HG03064 (cell line): ENCODE measurements at regions not wholly inside any gene's neighbourhood (a gene's known extent, or its start where the extent isn't known, plus 50 kb on each side); places are given as distances from the start of the nearest gene placed in this dataset.

Experiments
- ATAC-seq: cut with Tn5 transposase; IDR thresholded peaks from one replicate; pipeline ENCODE4 v1.9.1; 2021; ENCODE audit warnings: low read depth; ENCODE audit not compliant: unreplicated experiment

- ATAC-seq, result no peak
Measured at GRCh38 chr13:34422956-34423355, 519.1 kb upstream of the NBEA start.

- no peak for ATAC-seq
Measured at GRCh38 chr13:34425327-34425949, 516.6 kb upstream of the NBEA start.

- ATAC-seq, result no peak
Measured at GRCh38 chr13:34428911-34429310, 513.2 kb upstream of the NBEA start.

GRCh38 chr13:34430294-34430693, 511.8 kb upstream of the NBEA start:
- no peak for ATAC-seq

GRCh38 chr13:34431827-34432581, 510.1 kb upstream of the NBEA start:
- no peak for ATAC-seq

- no peak for ATAC-seq
Measured at GRCh38 chr13:34435338-34435737, 506.7 kb upstream of the NBEA start.

- no peak for ATAC-seq
Measured at GRCh38 chr13:34437873-34438272, 504.2 kb upstream of the NBEA start.

- ATAC-seq, result no peak
Measured at GRCh38 chr13:34452831-34453230, 489.2 kb upstream of the NBEA start.

- ATAC-seq, result no peak
Measured at GRCh38 chr13:34458756-34459715, 483.0 kb upstream of the NBEA start.

GRCh38 chr13:34459856-34460255, 482.2 kb upstream of the NBEA start:
- ATAC-seq, result no peak

GRCh38 chr13:34462843-34463242, 479.2 kb upstream of the NBEA start:
- no peak for ATAC-seq

GRCh38 chr13:34464011-34464410, 478.1 kb upstream of the NBEA start:
- ATAC-seq, result no peak

- ATAC-seq, result no peak
Measured at GRCh38 chr13:34465423-34465922, 476.6 kb upstream of the NBEA start.

- ATAC-seq, result no peak
Measured at GRCh38 chr13:34466301-34466700, 475.8 kb upstream of the NBEA start.

GRCh38 chr13:34467450-34468083, 474.5 kb upstream of the NBEA start:
- no peak for ATAC-seq

- no peak for ATAC-seq
Measured at GRCh38 chr13:34469196-34469986, 472.7 kb upstream of the NBEA start.

GRCh38 chr13:34474187-34474868, 467.7 kb upstream of the NBEA start:
- no peak for ATAC-seq

- no peak for ATAC-seq
Measured at GRCh38 chr13:34478376-34478775, 463.7 kb upstream of the NBEA start.

- ATAC-seq, result no peak
Measured at GRCh38 chr13:34502011-34502410, 440.1 kb upstream of the NBEA start.
